Muscle layer of duodenum (tissue), 2 donors: ENCODE measurements at regions not wholly inside any gene's neighbourhood (a gene's known extent, or its start where the extent isn't known, plus 50 kb on each side); places are given as distances from the start of the nearest gene placed in this dataset.
"Not testable (repeated sequence)": the region's sequence is repeated elsewhere in the genome, so short reads cannot be mapped to it uniquely, and the experiment has no call there.

ENCODE experiments used
- H3K27ac ChIP-seq: one replicate; pipeline ENCODE4 v1.7.0; 2013; ENCODE audit warnings: mild to moderate bottlenecking, low read length
- H3K27me3 ChIP-seq: one replicate; pipeline ENCODE4 v1.7.0; 2013; ENCODE audit warnings: low read depth, mild to moderate bottlenecking, control low read depth, low read length
- H3K36me3 ChIP-seq, 2 donors: one replicate each; pipeline ENCODE4 v1.7.0; 2013; ENCODE audit warnings: low read length in 2 of 2, control low read depth in 1 of 2, mild to moderate bottlenecking in 1 of 2; ENCODE audit not compliant: insufficient read depth in 2 of 2, control insufficient read depth in 1 of 2
- H3K4me1 ChIP-seq, 2 donors: one replicate each; pipeline ENCODE4 v1.7.0; 2013; ENCODE audit warnings: low read length in 2 of 2, mild to moderate bottlenecking in 2 of 2, control low read depth in 1 of 2, moderate library complexity in 1 of 2; ENCODE audit not compliant: insufficient read depth in 2 of 2, control insufficient read depth in 1 of 2
- H3K4me3 ChIP-seq, 2 donors: one replicate each; pipeline ENCODE4 v1.7.0; 2013; ENCODE audit warnings: low read length in 2 of 2, low read depth in 1 of 2, mild to moderate bottlenecking in 1 of 2
- H3K9me3 ChIP-seq, 2 donors: one replicate each; pipeline ENCODE4 v1.7.0; 2013; ENCODE audit warnings: low read length in 2 of 2, control low read depth in 1 of 2, mild to moderate bottlenecking in 1 of 2; ENCODE audit not compliant: control insufficient read depth in 1 of 2
- donor health status: healthy.

- no peaks in the 10 kb centered on the region for H3K9me3 ChIP-seq
- no peaks in the 10 kb centered on the region for H3K4me1 ChIP-seq
- no peaks in the 10 kb centered on the region for H3K36me3 ChIP-seq
- no peak overlapping the region for H3K27ac ChIP-seq
- no peaks in the 10 kb centered on the region for H3K27me3 ChIP-seq
- H3K4me3 ChIP-seq = no peak overlapping the region
Measured at GRCh38 chr9:106038266-106039001, 344.1 kb downstream of the TMEM38B start.

- H3K4me3 ChIP-seq = no peak overlapping the region
- H3K27me3 ChIP-seq = no peaks in the 10 kb centered on the region
- no peak overlapping the region for H3K27ac ChIP-seq
- H3K4me1 ChIP-seq = no peaks in the 10 kb centered on the region
- H3K36me3 ChIP-seq = no peaks in the 10 kb centered on the region
- no peaks in the 10 kb centered on the region for H3K9me3 ChIP-seq
Measured at GRCh38 chr9:106039151-106039935, 345.0 kb downstream of the TMEM38B start.

- not testable (repeated sequence) for H3K4me3 ChIP-seq, H3K36me3 ChIP-seq, H3K4me1 ChIP-seq, H3K27me3 ChIP-seq, H3K27ac ChIP-seq, H3K9me3 ChIP-seq
Measured at GRCh38 chr9:106041920-106042319, 347.6 kb downstream of the TMEM38B start.

- Histone ChIP-seq H3K4me3 (no peak overlapping the region), H3K27ac (no peak overlapping the region), H3K9me3 (peaks cover 3 to 16% of the 10 kb centered on the region in 2 donors), H3K36me3 (no peaks in the 10 kb centered on the region), H3K4me1 (no peaks in the 10 kb centered on the region), H3K27me3 (no peaks in the 10 kb centered on the region)
Measured at GRCh38 chr9:106051545-106051944, 357.2 kb downstream of the TMEM38B start.

GRCh38 chr9:106052166-106052565 is 357.8 kb downstream of the TMEM38B start:
- Histone ChIP-seq H3K36me3 (no peaks in the 10 kb centered on the region), H3K4me3 (no peak overlapping the region), H3K9me3 (peaks cover 3 to 12% of the 10 kb centered on the region in 2 donors), H3K27me3 (no peaks in the 10 kb centered on the region), H3K4me1 (no peaks in the 10 kb centered on the region), H3K27ac (no peak overlapping the region)

GRCh38 chr9:106052735-106053134 is 358.4 kb downstream of the TMEM38B start:
- Histone ChIP-seq H3K4me1 (no peaks in the 10 kb centered on the region), H3K9me3 (peaks cover 3 to 10% of the 10 kb centered on the region in 2 donors), H3K36me3 (no peaks in the 10 kb centered on the region)

GRCh38 chr9:106056328-106056727 is 362.0 kb downstream of the TMEM38B start:
- H3K9me3 ChIP-seq = no peaks in the 10 kb centered on the region
- H3K27me3 ChIP-seq = no peaks in the 10 kb centered on the region
- no peaks in the 10 kb centered on the region for H3K36me3 ChIP-seq
- no peak overlapping the region for H3K4me3 ChIP-seq
- no peak overlapping the region for H3K27ac ChIP-seq
- H3K4me1 ChIP-seq = no peaks in the 10 kb centered on the region

More at GRCh38 chr9:106052735-106053134, 358.4 kb downstream of the TMEM38B start:
- Histone ChIP-seq H3K4me3 (no peak overlapping the region), H3K27ac (no peak overlapping the region), H3K27me3 (no peaks in the 10 kb centered on the region)

GRCh38 chr9:106058460-106058859 is 364.1 kb downstream of the TMEM38B start:
- Histone ChIP-seq H3K27me3 (no peaks in the 10 kb centered on the region), H3K36me3 (no peaks in the 10 kb centered on the region), H3K9me3 (no peaks in the 10 kb centered on the region), H3K27ac (no peak overlapping the region), H3K4me1 (no peaks in the 10 kb centered on the region), H3K4me3 (no peak overlapping the region)

- Histone ChIP-seq H3K9me3 (no peaks in the 10 kb centered on the region), H3K4me3 (no peak overlapping the region), H3K4me1 (no peaks in the 10 kb centered on the region), H3K36me3 (no peaks in the 10 kb centered on the region), H3K27me3 (no peaks in the 10 kb centered on the region), H3K27ac (no peak overlapping the region)
Measured at GRCh38 chr9:106059886-106060285, 365.5 kb downstream of the TMEM38B start.

- Histone ChIP-seq H3K9me3 (no peaks in the 10 kb centered on the region), H3K4me1 (no peaks in the 10 kb centered on the region), H3K4me3 (no peak overlapping the region), H3K27me3 (no peaks in the 10 kb centered on the region), H3K27ac (no peak overlapping the region), H3K36me3 (no peaks in the 10 kb centered on the region)
Measured at GRCh38 chr9:106060885-106061284, 366.5 kb downstream of the TMEM38B start.

- Histone ChIP-seq H3K27me3 (no peaks in the 10 kb centered on the region), H3K36me3 (no peaks in the 10 kb centered on the region), H3K4me3 (no peak overlapping the region), H3K9me3 (no peaks in the 10 kb centered on the region), H3K27ac (no peak overlapping the region), H3K4me1 (peaks cover 0 to 5% of the 10 kb centered on the region in 2 donors)
Measured at GRCh38 chr9:106062250-106062649, 367.9 kb downstream of the TMEM38B start.
